Astrocyte of the cerebellum (primary cell): ENCODE measurements at regions not wholly inside any gene's neighbourhood (a gene's known extent, or its start where the extent isn't known, plus 50 kb on each side); places are given as distances from the start of the nearest gene placed in this dataset.

ENCODE experiments used
- DNase-seq: peaks from one replicate; pipeline ENCODE4 v3.0.0-alpha.2; 2011; ENCODE audit warnings: low read depth
- H3K4me3 ChIP-seq: 2 replicates; pipeline ENCODE4 v1.5.1; 2011; ENCODE audit warnings: mild to moderate bottlenecking, low read depth, low read length, moderate library complexity
- CTCF ChIP-seq: IDR thresholded peaks from 2 replicates; pipeline ENCODE4 v1.5.1; 2012; ENCODE audit warnings: low read length, low read depth, moderate library complexity, mild to moderate bottlenecking; ENCODE audit errors: missing control alignments
- in situ Hi-C: cut with HindIII; loops from 2 replicates; pipeline ENCODE4 v1.10.0; 2017; ENCODE audit warnings: low sequenced_read_pairs

GRCh38 chr1:79976287-79976686, 969.8 kb upstream of the ADGRL4 start:
- TF ChIP-seq CTCF: no peak
- in situ Hi-C loops: no loop called here
- no peak for DNase-seq
- no peak overlapping the region for H3K4me3 ChIP-seq

GRCh38 chr1:79974659-79975058, 968.1 kb upstream of the ADGRL4 start:
- TF ChIP-seq CTCF: no peak
- no peak for DNase-seq
- no peak overlapping the region for H3K4me3 ChIP-seq
- in situ Hi-C loops: no loop called here

GRCh38 chr1:79969886-79970285, 963.4 kb upstream of the ADGRL4 start:
- no peak for TF ChIP-seq CTCF
- H3K4me3 ChIP-seq: no peak overlapping the region
- in situ Hi-C loops: no loop called here
- no peak for DNase-seq

- in situ Hi-C loops: no loop called here
- no peak for DNase-seq
- TF ChIP-seq CTCF: no peak
- H3K4me3 ChIP-seq: no peak overlapping the region
These were observed 959.9 kb upstream of the ADGRL4 start for GRCh38 chr1:79966438-79966837.

GRCh38 chr1:79959635-79960034, 953.1 kb upstream of the ADGRL4 start:
- TF ChIP-seq CTCF: no peak
- in situ Hi-C loops: no loop called here
- no peak for DNase-seq
- H3K4me3 ChIP-seq: no peak overlapping the region

- no peak overlapping the region for H3K4me3 ChIP-seq
- no peak for DNase-seq
- no peak for TF ChIP-seq CTCF
- in situ Hi-C loops: no loop called here
These were observed 949.4 kb upstream of the ADGRL4 start for GRCh38 chr1:79955966-79956365.

- DNase-seq: no peak
- TF ChIP-seq CTCF: no peak
- no peak overlapping the region for H3K4me3 ChIP-seq
- in situ Hi-C loops: no loop called here
These were observed 944.0 kb upstream of the ADGRL4 start for GRCh38 chr1:79950511-79950910.
